RWPE2 (cell line): ENCODE measurements at regions not wholly inside any gene's neighbourhood (a gene's known extent, or its start where the extent isn't known, plus 50 kb on each side); places are given as distances from the start of the nearest gene placed in this dataset.

Source experiments
- ATAC-seq: fragments of 200-7000 bp; cut with Tn5 transposase; 3 replicates; pipeline ENCODE4 v1.9.1; 2021; ENCODE audit warnings: low read depth
- DNase-seq: peaks from one replicate; pipeline ENCODE4 v3.0.0-alpha.2; 2020; ENCODE audit warnings: low spot score
- H3K27ac ChIP-seq: fragments of 450-650 bp; 2 replicates; pipeline ENCODE4 v1.5.1; 2017; ENCODE audit warnings: mild to moderate bottlenecking; ENCODE audit not compliant: poor library complexity, severe bottlenecking
- H3K27me3 ChIP-seq: fragments of 250-450 bp; sonication (Bioruptor Pico); 2 replicates; pipeline ENCODE4 v1.5.1; 2021; ENCODE audit warnings: mild to moderate bottlenecking, moderate library complexity; ENCODE audit not compliant: insufficient read depth, poor library complexity, severe bottlenecking
- H3K36me3 ChIP-seq: fragments of 250-450 bp; sonication (Bioruptor Pico); 2 replicates; pipeline ENCODE4 v1.5.1; 2020; ENCODE audit warnings: low read depth, mild to moderate bottlenecking, moderate library complexity
- H3K4me1 ChIP-seq: fragments of 250-450 bp; sonication (Bioruptor Pico); 2 replicates; pipeline ENCODE4 v1.5.1; 2021; ENCODE audit warnings: mild to moderate bottlenecking, moderate library complexity; ENCODE audit not compliant: insufficient read depth, poor library complexity, severe bottlenecking
- H3K4me3 ChIP-seq: fragments of 250-450 bp; sonication (Bioruptor Pico); 2 replicates; pipeline ENCODE4 v1.5.1; 2021; ENCODE audit warnings: mild to moderate bottlenecking, moderate library complexity; ENCODE audit not compliant: severe bottlenecking
- H3K9me3 ChIP-seq: fragments of 250-450 bp; sonication (Bioruptor Pico); 2 replicates; pipeline ENCODE4 v1.5.1; 2021; ENCODE audit warnings: mild to moderate bottlenecking, moderate library complexity; ENCODE audit not compliant: severe bottlenecking
- CTCF ChIP-seq: fragments of 450-650 bp; IDR thresholded peaks from one replicate; pipeline ENCODE4 v1.5.1; 2017; ENCODE audit warnings: mild to moderate bottlenecking, moderate library complexity; ENCODE audit not compliant: poor library complexity, severe bottlenecking

GRCh38 chr5:108670591-108671289 is 77.0 kb upstream of the FER start:
- ATAC-seq = no peak
- Histone ChIP-seq H3K4me1 (no peaks in the 10 kb centered on the region), H3K4me3 (no peak overlapping the region), H3K27me3 (no peaks in the 10 kb centered on the region), H3K9me3 (no peaks in the 10 kb centered on the region), H3K36me3 (no peaks in the 10 kb centered on the region), H3K27ac (no peak overlapping the region)
- DNase-seq = no peak
- TF ChIP-seq CTCF = no peak

GRCh38 chr5:108669462-108669861 is 78.2 kb upstream of the FER start:
- TF ChIP-seq CTCF = no peak
- no peak overlapping the region for H3K4me3 ChIP-seq
- H3K27ac ChIP-seq = no peak overlapping the region
- no peaks in the 10 kb centered on the region for H3K4me1 ChIP-seq
- ATAC-seq (no peak), DNase-seq (no peak)
- H3K27me3 ChIP-seq = no peaks in the 10 kb centered on the region
- H3K9me3 ChIP-seq = no peaks in the 10 kb centered on the region
- no peaks in the 10 kb centered on the region for H3K36me3 ChIP-seq

- TF ChIP-seq CTCF = no peak
- ATAC-seq (peak; percentile 91), DNase-seq (no peak)
- Histone ChIP-seq H3K4me3 (no peak overlapping the region), H3K27ac (peak overlapping the region; percentile 4), H3K36me3 (no peaks in the 10 kb centered on the region), H3K9me3 (no peaks in the 10 kb centered on the region), H3K27me3 (no peaks in the 10 kb centered on the region), H3K4me1 (peaks cover 14% of the 10 kb centered on the region)
These were observed 86.0 kb upstream of the FER start for GRCh38 chr5:108661590-108662219.

- H3K27me3 ChIP-seq = no peaks in the 10 kb centered on the region
- H3K4me1 ChIP-seq = peaks cover 19% of the 10 kb centered on the region
- no peaks in the 10 kb centered on the region for H3K36me3 ChIP-seq
- ATAC-seq = no peak
- DNase-seq = no peak
- H3K27ac ChIP-seq = no peak overlapping the region
- no peaks in the 10 kb centered on the region for H3K9me3 ChIP-seq
- H3K4me3 ChIP-seq = no peak overlapping the region
- no peak for TF ChIP-seq CTCF
These were observed 86.7 kb upstream of the FER start for GRCh38 chr5:108661024-108661423.

GRCh38 chr5:108660291-108660690 is 87.4 kb upstream of the FER start:
- ATAC-seq (no peak), DNase-seq (no peak)
- H3K36me3 ChIP-seq = no peaks in the 10 kb centered on the region
- H3K9me3 ChIP-seq = no peaks in the 10 kb centered on the region
- H3K4me1 ChIP-seq = peaks cover 22% of the 10 kb centered on the region
- H3K27me3 ChIP-seq = no peaks in the 10 kb centered on the region
- H3K27ac ChIP-seq = no peak overlapping the region
- TF ChIP-seq CTCF = no peak
- H3K4me3 ChIP-seq = no peak overlapping the region
